ENCODE measurements at regions not wholly inside any gene's neighbourhood (a gene's known extent, or its start where the extent isn't known, plus 50 kb on each side); places are given as distances from the start of the nearest gene placed in this dataset.
"Not testable (repeated sequence)": the region's sequence is repeated elsewhere in the genome, so short reads cannot be mapped to it uniquely, and the experiment has no call there.

GRCh38 chr6:4274382-4275082, 139.2 kb upstream of the ECI2 start:
- no peak for DNase-seq (ENCODE audit: low read depth in 1 of 2, low spot score in 1 of 2)

GRCh38 chr6:4272996-4273395, 137.6 kb upstream of the ECI2 start:
- DNase-seq (ENCODE audit: low read depth in 1 of 2, low spot score in 1 of 2) = no peak

- no peak for DNase-seq (ENCODE audit: low read depth in 1 of 2, low spot score in 1 of 2)
These were observed 136.5 kb upstream of the ECI2 start for GRCh38 chr6:4271761-4272470.

- DNase-seq (ENCODE audit: low read depth in 1 of 2, low spot score in 1 of 2) = no peak
These were observed 135.4 kb upstream of the ECI2 start for GRCh38 chr6:4270776-4271175.

GRCh38 chr6:4270001-4270400, 134.6 kb upstream of the ECI2 start:
- no peak for DNase-seq (ENCODE audit: low read depth in 1 of 2, low spot score in 1 of 2)

GRCh38 chr6:4268171-4268570, 132.8 kb upstream of the ECI2 start:
- DNase-seq (ENCODE audit: low read depth in 1 of 2, low spot score in 1 of 2) = no peak

GRCh38 chr6:4265740-4266139, 130.4 kb upstream of the ECI2 start:
- no peak for DNase-seq (ENCODE audit: low read depth in 1 of 2, low spot score in 1 of 2)

GRCh38 chr6:4264601-4265000, 129.2 kb upstream of the ECI2 start:
- DNase-seq (ENCODE audit: low read depth in 1 of 2, low spot score in 1 of 2) = no peak

- DNase-seq (ENCODE audit: low read depth in 1 of 2, low spot score in 1 of 2) = no peak
These were observed 128.7 kb upstream of the ECI2 start for GRCh38 chr6:4264081-4264480.

- no peak for DNase-seq (ENCODE audit: low read depth in 1 of 2, low spot score in 1 of 2)
These were observed 127.2 kb upstream of the ECI2 start for GRCh38 chr6:4262526-4262925.

- DNase-seq (ENCODE audit: low read depth in 1 of 2, low spot score in 1 of 2) = no peak
These were observed 124.0 kb upstream of the ECI2 start for GRCh38 chr6:4259391-4259790.

- DNase-seq (ENCODE audit: low read depth in 1 of 2, low spot score in 1 of 2) = no peak
These were observed 123.4 kb upstream of the ECI2 start for GRCh38 chr6:4258733-4259132.

- no peak for DNase-seq (ENCODE audit: low read depth in 1 of 2, low spot score in 1 of 2)
These were observed 121.6 kb upstream of the ECI2 start for GRCh38 chr6:4256969-4257368.

- DNase-seq (ENCODE audit: low read depth in 1 of 2, low spot score in 1 of 2) = no peak
These were observed 118.3 kb upstream of the ECI2 start for GRCh38 chr6:4253604-4254231.

- not testable (repeated sequence) for DNase-seq (ENCODE audit: low read depth in 1 of 2, low spot score in 1 of 2)
These were observed 117.1 kb upstream of the ECI2 start for GRCh38 chr6:4252445-4252844.

GRCh38 chr6:4250645-4251044, 115.3 kb upstream of the ECI2 start:
- DNase-seq (ENCODE audit: low read depth in 1 of 2, low spot score in 1 of 2) = no peak

GRCh38 chr6:4243832-4244231, 108.5 kb upstream of the ECI2 start:
- not testable (repeated sequence) for DNase-seq (ENCODE audit: low read depth in 1 of 2, low spot score in 1 of 2)

GRCh38 chr6:4243237-4243636, 107.9 kb upstream of the ECI2 start:
- DNase-seq (ENCODE audit: low read depth in 1 of 2, low spot score in 1 of 2) = no peak

- no peak for DNase-seq (ENCODE audit: low read depth in 1 of 2, low spot score in 1 of 2)
These were observed 107.2 kb upstream of the ECI2 start for GRCh38 chr6:4242601-4243000.

GRCh38 chr6:4240148-4240547, 104.8 kb upstream of the ECI2 start:
- no peak for DNase-seq (ENCODE audit: low read depth in 1 of 2, low spot score in 1 of 2)

GRCh38 chr6:4225161-4225872, 89.9 kb upstream of the ECI2 start:
- DNase-seq (ENCODE audit: low read depth in 1 of 2, low spot score in 1 of 2) = no peak

Data from activated CD4-positive, alpha-beta T cell treated with anti-CD3 and anti-CD28 coated beads, Interleukin-2, amount 50 U/mL, for 24 hours (primary cell).